ENCODE measurements at regions not wholly inside any gene's neighbourhood (a gene's known extent, or its start where the extent isn't known, plus 50 kb on each side); places are given as distances from the start of the nearest gene placed in this dataset.

GRCh38 chr4:12084690-12085089 lies 656.0 kb upstream of the HS3ST1 start:
- ATAC-seq (no peak), DNase-seq (no peak)
- Histone ChIP-seq H3K27ac (no peak overlapping the region), H3K4me3 (no peak overlapping the region), H3K27me3 (ENCODE audit: low read depth) (no peaks in the 10 kb centered on the region), H3K9me3 (no peaks in the 10 kb centered on the region), H3K4me1 (no peaks in the 10 kb centered on the region), H3K36me3 (no peaks in the 10 kb centered on the region)
- TF ChIP-seq CTCF (IDR thresholded peaks at IDR 0.05): no peak
- intact Hi-C loops (cut with DNase I): no loop called here

DNA sequence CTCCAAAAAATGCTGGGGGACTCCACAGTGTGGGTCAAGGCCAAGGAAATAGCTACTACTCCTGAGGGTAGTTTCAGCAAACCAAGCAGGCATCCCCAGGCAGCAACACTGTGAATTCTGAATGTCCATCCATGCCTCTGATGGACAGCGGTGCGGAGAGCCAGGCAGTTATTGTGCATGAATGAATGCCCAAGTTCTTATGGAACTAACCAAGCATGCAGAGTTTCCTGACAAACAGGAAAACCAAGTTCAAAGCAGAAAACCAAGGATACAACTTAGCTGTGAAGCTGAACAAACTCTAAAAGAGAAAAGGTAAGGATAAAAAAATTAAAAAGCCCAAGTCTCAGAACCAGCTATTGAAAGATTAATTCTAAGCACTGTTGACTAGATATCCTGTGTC lies 642.6 kb upstream of the HS3ST1 start:
- Histone ChIP-seq H3K36me3 (no peaks in the 10 kb centered on the region), H3K27me3 (ENCODE audit: low read depth) (no peaks in the 10 kb centered on the region), H3K9me3 (no peaks in the 10 kb centered on the region), H3K27ac (no peak overlapping the region), H3K4me3 (no peak overlapping the region), H3K4me1 (no peaks in the 10 kb centered on the region)
- DNase-seq: no peak
- intact Hi-C loops (cut with DNase I): no loop called here
- TF ChIP-seq CTCF (IDR thresholded peaks at IDR 0.05): no peak
- ATAC-seq: no peak

DNA sequence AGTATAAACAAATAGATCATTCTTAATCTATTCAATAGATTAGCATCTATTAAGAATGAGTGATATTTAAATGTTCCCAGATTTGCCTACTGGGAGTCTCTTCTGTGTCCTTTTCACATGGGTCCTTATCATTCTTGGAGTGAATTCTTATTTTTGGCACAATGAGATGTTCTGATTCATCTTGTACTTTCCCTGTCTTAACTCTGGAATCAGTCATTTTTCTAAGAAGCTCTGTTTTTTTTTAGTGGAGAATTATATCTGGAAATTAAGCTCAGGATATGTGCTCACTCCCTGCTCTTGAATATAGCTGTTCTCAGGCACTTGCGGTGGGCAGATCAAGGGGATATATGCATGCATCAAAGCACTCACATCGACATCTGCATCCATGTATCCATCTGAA lies 625.3 kb upstream of the HS3ST1 start:
- Histone ChIP-seq H3K27me3 (ENCODE audit: low read depth) (no peaks in the 10 kb centered on the region), H3K36me3 (no peaks in the 10 kb centered on the region), H3K4me3 (no peak overlapping the region), H3K4me1 (no peaks in the 10 kb centered on the region), H3K27ac (no peak overlapping the region), H3K9me3 (no peaks in the 10 kb centered on the region)
- DNase-seq (no peak), ATAC-seq (no peak)
- TF ChIP-seq CTCF (IDR thresholded peaks at IDR 0.05): no peak
- intact Hi-C loops (cut with DNase I): no loop called here

- H3K36me3 ChIP-seq: no peaks in the 10 kb centered on the region
- intact Hi-C loops (cut with DNase I): no loop called here
- H3K4me3 ChIP-seq: no peak overlapping the region
- no peak overlapping the region for H3K27ac ChIP-seq
- no peak for DNase-seq
- TF ChIP-seq CTCF (IDR thresholded peaks at IDR 0.05): no peak
- H3K27me3 ChIP-seq (ENCODE audit: low read depth): no peaks in the 10 kb centered on the region
- no peak for ATAC-seq
- H3K9me3 ChIP-seq: no peaks in the 10 kb centered on the region
- H3K4me1 ChIP-seq: no peaks in the 10 kb centered on the region
Observed at GRCh38 chr4:12053556-12053955, 624.9 kb upstream of the HS3ST1 start.

DNA sequence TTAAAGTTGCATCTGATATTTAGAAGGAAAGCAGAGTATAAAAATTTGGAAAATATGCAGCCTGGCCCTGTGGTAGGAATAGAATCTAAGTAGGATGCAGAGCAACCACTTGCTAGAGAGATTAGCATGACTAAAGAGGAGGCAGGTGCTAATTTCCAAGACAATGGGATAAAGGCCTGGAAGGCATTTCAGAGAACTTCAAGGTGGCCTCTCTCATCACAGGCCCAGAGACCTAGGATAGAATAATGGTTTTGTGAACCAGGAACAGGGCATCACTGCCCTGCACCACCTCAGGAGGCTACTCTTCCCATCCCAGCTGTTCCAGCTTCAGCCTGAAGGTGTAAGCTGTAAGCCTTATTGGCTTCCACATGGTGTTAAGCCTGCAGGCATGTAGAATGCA lies 621.7 kb upstream of the HS3ST1 start:
- no peak for TF ChIP-seq CTCF (IDR thresholded peaks at IDR 0.05)
- H3K4me3 ChIP-seq: no peak overlapping the region
- no peaks in the 10 kb centered on the region for H3K27me3 ChIP-seq (ENCODE audit: low read depth)
- no peaks in the 10 kb centered on the region for H3K9me3 ChIP-seq
- H3K4me1 ChIP-seq: no peaks in the 10 kb centered on the region
- no peaks in the 10 kb centered on the region for H3K36me3 ChIP-seq
- DNase-seq: no peak
- no peak for ATAC-seq
- H3K27ac ChIP-seq: no peak overlapping the region
- intact Hi-C loops (cut with DNase I): no loop called here

DNA sequence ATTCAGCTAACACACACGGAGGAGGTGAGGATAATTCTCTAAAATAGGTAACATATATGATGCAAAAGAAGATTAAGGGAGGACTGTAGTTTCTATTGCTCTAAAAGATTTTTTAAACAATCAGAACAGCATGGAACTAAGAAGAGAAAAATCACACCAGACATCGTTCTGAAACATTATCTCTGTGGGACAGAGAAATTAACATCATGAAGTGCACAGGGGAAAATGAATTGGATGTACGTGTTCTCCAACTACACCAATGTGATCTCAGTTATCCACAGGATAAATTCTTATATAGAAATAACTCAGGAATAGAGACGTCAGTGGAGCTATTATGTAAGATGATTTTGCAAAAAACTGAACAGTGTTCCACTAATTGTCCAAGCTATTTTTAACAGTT lies 614.1 kb upstream of the HS3ST1 start:
- Histone ChIP-seq H3K4me1 (no peaks in the 10 kb centered on the region), H3K27ac (no peak overlapping the region), H3K4me3 (no peak overlapping the region), H3K36me3 (no peaks in the 10 kb centered on the region), H3K27me3 (ENCODE audit: low read depth) (no peaks in the 10 kb centered on the region), H3K9me3 (peaks cover 3% of the 10 kb centered on the region)
- intact Hi-C loops (cut with DNase I): no loop called here
- TF ChIP-seq CTCF (IDR thresholded peaks at IDR 0.05): no peak
- ATAC-seq (no peak), DNase-seq (no peak)

All from lower lobe of right lung (tissue), 2 donors.